ENCODE measurements at regions not wholly inside any gene's neighbourhood (a gene's known extent, or its start where the extent isn't known, plus 50 kb on each side); places are given as distances from the start of the nearest gene placed in this dataset.

- H3K27me3 ChIP-seq (ENCODE audit: control insufficient read depth, insufficient read depth, low read length, poor library complexity, severe bottlenecking): no peaks in the 10 kb centered on the region
- H3K9me3 Mint-ChIP-seq: no peaks in the 10 kb centered on the region
- H3K9me3 ChIP-seq (ENCODE audit: control insufficient read depth, low read length): no peaks in the 10 kb centered on the region
- H3K27ac ChIP-seq (ENCODE audit: low read depth, low read length): no peak overlapping the region
- peaks cover 47% of the 10 kb centered on the region for H3K36me3 ChIP-seq (ENCODE audit: control insufficient read depth, insufficient read depth, low read length)
- peaks cover 64% of the 10 kb centered on the region for H3K36me3 Mint-ChIP-seq (ENCODE audit: low read depth)
- H3K4me1 Mint-ChIP-seq: peaks cover 31% of the 10 kb centered on the region
- peak overlapping the region; percentile 44 for H3K4me3 Mint-ChIP-seq
- peak; percentile 73 for DNase-seq
- H3K9ac ChIP-seq (ENCODE audit: extremely low read depth, low read length, poor library complexity, severe bottlenecking): no peak overlapping the region
- no peak for TF ChIP-seq CTCF (conservative IDR thresholded peaks at IDR 0.05)
- no peak overlapping the region for H3K4me3 ChIP-seq (ENCODE audit: low read length)
- H3K27ac Mint-ChIP-seq: peak overlapping the region; percentile 96
- no peaks in the 10 kb centered on the region for H3K4me1 ChIP-seq (ENCODE audit: control insufficient read depth, insufficient read depth, low read length)
- 48% methylated on average over 3 of the region's 4 CpGs; no CpG with 5 or more reads in 1 of the 2 experiments for WGBS, 2 experiments (ENCODE audit: insufficient coverage in 1 of 2, insufficient read length in 1 of 2)
- H3K27me3 Mint-ChIP-seq (ENCODE audit: insufficient read depth): no peaks in the 10 kb centered on the region
These were observed 55.1 kb upstream of the ZCCHC13 start for GRCh38 chrX:74248889-74249288.

- Mint-ChIP-seq H3K4me3 (no peak overlapping the region), H3K9me3 (no peaks in the 10 kb centered on the region), H3K36me3 (ENCODE audit: low read depth) (peaks cover 61% of the 10 kb centered on the region), H3K4me1 (peaks cover 28% of the 10 kb centered on the region), H3K27ac (no peak overlapping the region), H3K27me3 (ENCODE audit: insufficient read depth) (no peaks in the 10 kb centered on the region)
- Histone ChIP-seq H3K4me1 (ENCODE audit: control insufficient read depth, insufficient read depth, low read length) (no peaks in the 10 kb centered on the region), H3K27me3 (ENCODE audit: control insufficient read depth, insufficient read depth, low read length, poor library complexity, severe bottlenecking) (no peaks in the 10 kb centered on the region), H3K9me3 (ENCODE audit: control insufficient read depth, low read length) (no peaks in the 10 kb centered on the region), H3K36me3 (ENCODE audit: control insufficient read depth, insufficient read depth, low read length) (peaks cover 53% of the 10 kb centered on the region), H3K27ac (ENCODE audit: low read depth, low read length) (no peak overlapping the region), H3K9ac (ENCODE audit: extremely low read depth, low read length, poor library complexity, severe bottlenecking) (no peak overlapping the region), H3K4me3 (ENCODE audit: low read length) (no peak overlapping the region)
- DNase-seq: no peak
- no peak for TF ChIP-seq CTCF (conservative IDR thresholded peaks at IDR 0.05)
These were observed 57.5 kb upstream of the ZCCHC13 start for GRCh38 chrX:74246524-74246923.

- H3K27ac Mint-ChIP-seq: peak overlapping the region; percentile 82
- H3K9ac ChIP-seq (ENCODE audit: extremely low read depth, low read length, poor library complexity, severe bottlenecking): no peak overlapping the region
These were observed 61.4 kb upstream of the ZCCHC13 start for GRCh38 chrX:74242484-74243138.

More at GRCh38 chrX:74242484-74243138, 61.4 kb upstream of the ZCCHC13 start:
- no peak for TF ChIP-seq CTCF (conservative IDR thresholded peaks at IDR 0.05)
- Mint-ChIP-seq H3K9me3 (no peaks in the 10 kb centered on the region), H3K27me3 (ENCODE audit: insufficient read depth) (no peaks in the 10 kb centered on the region), H3K4me1 (peaks cover 9% of the 10 kb centered on the region), H3K4me3 (no peak overlapping the region), H3K36me3 (ENCODE audit: low read depth) (peaks cover 70% of the 10 kb centered on the region)
- no peaks in the 10 kb centered on the region for H3K27me3 ChIP-seq (ENCODE audit: control insufficient read depth, insufficient read depth, low read length, poor library complexity, severe bottlenecking)
- 95% methylated on average over 7 of the region's 8 CpGs; no CpG with 5 or more reads in 1 of the 2 experiments for WGBS, 2 experiments (ENCODE audit: insufficient coverage in 1 of 2, insufficient read length in 1 of 2)
- H3K27ac ChIP-seq (ENCODE audit: low read depth, low read length): no peak overlapping the region
- no peak for DNase-seq
- H3K36me3 ChIP-seq (ENCODE audit: control insufficient read depth, insufficient read depth, low read length): peaks cover 75% of the 10 kb centered on the region
- no peaks in the 10 kb centered on the region for H3K4me1 ChIP-seq (ENCODE audit: control insufficient read depth, insufficient read depth, low read length)
- no peaks in the 10 kb centered on the region for H3K9me3 ChIP-seq (ENCODE audit: control insufficient read depth, low read length)
- no peak overlapping the region for H3K4me3 ChIP-seq (ENCODE audit: low read length)
